H7 (cell line): ENCODE measurements at regions not wholly inside any gene's neighbourhood (a gene's known extent, or its start where the extent isn't known, plus 50 kb on each side); places are given as distances from the start of the nearest gene placed in this dataset.
A peak's percentile ranks its signal among the peaks of the same experiment; 100 is the strongest.

ENCODE experiments used
- DNase-seq: peaks from one replicate; pipeline ENCODE4 v3.0.0; 2012
- H3K27me3 ChIP-seq: 2 replicates; pipeline ENCODE4 v1.6.0; 2011; ENCODE audit warnings: mild to moderate bottlenecking, low read length; ENCODE audit not compliant: control insufficient read depth, insufficient read depth
- H3K36me3 ChIP-seq: replicated peaks from 2 replicates; pipeline ENCODE4 v1.5.1; 2011; ENCODE audit warnings: low read length; ENCODE audit not compliant: control insufficient read depth, insufficient read depth
- H3K4me3 ChIP-seq: 2 replicates; pipeline ENCODE4 v1.5.1; 2011; ENCODE audit warnings: low read depth, mild to moderate bottlenecking, control low read depth, low read length, moderate library complexity; ENCODE audit not compliant: insufficient read depth

DNA sequence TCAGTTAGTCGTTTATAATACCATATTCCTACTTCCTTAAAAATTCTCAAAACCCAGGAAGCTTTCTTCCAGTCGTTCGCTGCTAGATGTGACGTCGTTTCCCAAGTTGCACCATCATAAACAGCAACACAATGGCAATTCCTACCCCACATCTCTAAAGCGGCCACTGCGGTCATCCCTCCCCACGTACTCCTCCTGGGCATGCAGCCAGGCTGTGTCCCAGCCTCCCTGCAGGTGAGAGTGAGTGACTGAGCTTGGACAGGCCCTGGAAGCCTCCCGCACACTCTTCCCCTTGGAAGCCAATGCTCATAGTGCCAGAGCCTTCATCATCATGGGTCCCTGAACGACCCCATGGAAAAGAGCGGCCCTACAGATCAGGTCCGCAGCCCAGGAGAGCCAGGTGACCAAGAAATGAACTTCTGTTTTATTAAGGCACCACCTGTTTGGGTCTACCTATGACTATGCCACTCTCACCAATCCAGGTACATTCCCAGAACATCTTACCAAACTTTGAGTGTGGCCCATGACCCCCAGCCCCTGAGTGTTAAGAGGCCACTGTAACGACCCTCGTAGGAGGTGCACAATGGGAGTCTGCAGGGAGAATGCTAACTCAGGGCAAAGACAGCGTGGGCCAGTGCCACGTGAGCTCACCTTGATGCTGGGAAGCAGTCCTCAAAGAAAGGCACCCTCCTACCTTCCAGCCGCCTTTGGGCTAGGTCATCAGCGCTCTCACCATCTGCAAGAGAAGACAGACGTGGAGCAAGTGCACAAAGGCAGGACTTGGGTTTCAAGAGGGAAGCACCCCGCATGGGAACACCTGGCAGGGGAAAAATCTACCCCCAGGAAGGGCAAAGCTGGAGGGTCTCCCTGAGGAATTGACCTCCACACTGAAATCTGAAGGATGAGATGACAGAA is 74.7 kb upstream of the RAB6C start:
- Histone ChIP-seq H3K4me3 (no peak overlapping the region), H3K27me3 (no peaks in the 10 kb centered on the region), H3K36me3 (no peaks in the 10 kb centered on the region)
- DNase-seq, result peak; percentile 22

- peak; percentile 7 for DNase-seq
- H3K4me3 ChIP-seq, result no peak overlapping the region
Measured at GRCh38 chr2:129905664-129906081, 73.8 kb upstream of the RAB6C start.

GRCh38 chr2:129906139-129906860 is 73.2 kb upstream of the RAB6C start:
- no peaks in the 10 kb centered on the region for H3K27me3 ChIP-seq
- DNase-seq, result no peak
- no peak overlapping the region for H3K4me3 ChIP-seq
- H3K36me3 ChIP-seq, result no peaks in the 10 kb centered on the region

More at GRCh38 chr2:129905664-129906081, 73.8 kb upstream of the RAB6C start:
- Histone ChIP-seq H3K27me3 (no peaks in the 10 kb centered on the region), H3K36me3 (no peaks in the 10 kb centered on the region)

DNA sequence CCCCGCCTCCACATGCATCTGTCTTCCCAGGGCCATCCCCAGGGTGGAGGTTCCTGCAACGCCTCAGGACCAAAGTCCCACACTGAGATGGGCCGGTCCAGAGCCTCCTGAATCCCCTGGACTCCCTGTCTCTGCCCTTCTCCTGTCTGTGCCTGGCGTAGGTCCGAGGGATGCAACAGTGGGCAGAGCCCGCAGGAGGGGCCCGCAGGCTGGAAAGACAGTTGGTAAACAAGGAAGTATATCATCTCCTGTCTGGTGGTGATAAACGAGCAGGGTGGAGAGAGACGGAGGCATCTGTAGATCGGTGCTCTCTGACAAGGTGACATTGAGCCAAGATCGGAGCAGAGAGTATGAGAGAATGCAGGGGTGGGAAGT is 72.6 kb upstream of the RAB6C start:
- no peak for DNase-seq
- Histone ChIP-seq H3K27me3 (no peaks in the 10 kb centered on the region), H3K36me3 (no peaks in the 10 kb centered on the region), H3K4me3 (no peak overlapping the region)

- Histone ChIP-seq H3K36me3 (no peaks in the 10 kb centered on the region), H3K4me3 (no peak overlapping the region), H3K27me3 (no peaks in the 10 kb centered on the region)
- no peak for DNase-seq
Measured at GRCh38 chr2:129907256-129907998, 72.0 kb upstream of the RAB6C start.

- no peaks in the 10 kb centered on the region for H3K27me3 ChIP-seq
- DNase-seq, result peak; percentile 69
Measured at GRCh38 chr2:129908721-129909373, 70.6 kb upstream of the RAB6C start.

DNA sequence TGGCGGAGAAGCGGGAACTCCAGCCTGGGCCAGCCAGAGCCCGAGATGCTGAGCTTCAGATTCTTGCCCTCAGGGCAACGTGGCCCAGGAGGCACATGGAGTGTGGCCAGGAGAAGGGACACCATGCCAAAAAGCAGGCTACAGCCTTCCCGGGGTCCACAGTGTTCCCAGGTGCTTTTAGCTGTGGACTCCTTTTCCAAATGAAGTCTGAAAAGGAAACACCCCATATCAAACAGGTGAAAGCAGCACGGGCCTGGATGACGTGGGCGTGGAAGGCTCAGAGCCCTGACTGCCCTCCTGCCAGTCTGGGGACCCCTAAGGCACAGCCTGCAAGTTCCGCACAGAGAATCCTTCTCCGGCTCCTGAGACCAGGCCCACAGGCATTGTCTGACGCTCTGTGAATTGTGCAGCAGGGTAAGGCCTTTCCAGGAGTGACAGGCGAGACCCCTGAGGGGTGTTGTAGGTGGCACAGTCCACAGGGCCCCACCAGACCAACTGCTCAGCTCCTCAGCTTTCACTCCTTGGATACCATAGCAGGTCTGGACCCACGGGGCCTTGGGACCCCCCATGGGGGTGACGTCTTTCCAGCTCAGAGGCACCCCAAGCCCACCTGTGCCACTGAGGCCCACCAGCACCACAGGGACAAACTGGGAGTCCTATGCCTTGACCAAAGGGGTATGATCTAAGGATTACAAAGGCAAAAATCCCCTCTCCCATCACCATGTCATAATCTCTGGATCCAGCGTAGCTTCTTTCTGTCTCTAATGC is 69.6 kb upstream of the RAB6C start:
- Histone ChIP-seq H3K27me3 (no peaks in the 10 kb centered on the region), H3K36me3 (no peaks in the 10 kb centered on the region), H3K4me3 (no peak overlapping the region)
- DNase-seq, result peak; percentile 25

More at GRCh38 chr2:129908721-129909373, 70.6 kb upstream of the RAB6C start:
- Histone ChIP-seq H3K4me3 (no peak overlapping the region), H3K36me3 (no peaks in the 10 kb centered on the region)

DNA sequence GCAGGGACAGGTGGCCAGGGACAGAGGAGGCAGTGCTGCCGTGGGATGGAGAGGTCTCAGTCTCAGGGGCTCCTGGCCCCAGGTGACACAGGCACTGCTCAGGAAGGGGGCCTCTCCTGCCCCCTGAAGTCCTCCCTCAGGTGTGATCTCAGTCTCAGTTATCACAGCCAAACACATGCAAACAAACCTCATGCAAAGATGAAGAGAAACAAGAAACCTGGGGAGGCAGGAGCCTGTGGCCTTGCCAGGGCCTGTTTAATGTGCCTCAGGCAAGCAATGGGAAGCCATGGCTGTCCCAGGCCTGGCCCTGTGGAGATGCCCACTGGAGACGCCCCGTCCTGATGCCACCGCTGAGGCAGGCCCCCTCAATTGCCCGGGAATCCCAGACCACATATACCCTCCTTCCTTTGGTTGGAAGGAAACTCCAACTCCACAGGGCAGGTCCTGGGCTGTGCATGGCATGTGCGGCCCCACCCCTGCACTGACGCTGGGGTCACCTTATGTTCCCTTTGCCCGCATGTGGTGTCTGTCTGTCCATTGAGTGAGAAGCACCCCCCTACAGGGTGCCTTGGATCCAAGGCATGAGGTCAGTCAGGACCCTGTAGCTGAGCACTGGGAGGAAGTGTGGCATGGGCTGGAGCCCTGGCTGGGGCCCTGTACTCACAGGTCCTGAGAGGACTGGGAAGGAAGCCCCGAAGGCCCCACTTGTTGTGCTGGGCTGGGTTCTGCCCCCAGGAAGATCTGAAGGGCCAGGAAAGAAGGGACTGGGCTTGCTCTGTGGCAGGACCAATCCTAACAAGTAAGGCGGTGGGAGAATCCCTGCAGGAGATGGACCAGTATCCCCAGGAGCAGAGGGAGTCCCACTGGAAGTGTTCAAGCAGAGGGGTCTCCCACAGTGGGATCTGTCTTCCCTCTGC is 68.8 kb upstream of the RAB6C start:
- no peak overlapping the region for H3K4me3 ChIP-seq
- no peaks in the 10 kb centered on the region for H3K36me3 ChIP-seq
- no peaks in the 10 kb centered on the region for H3K27me3 ChIP-seq
- DNase-seq, result peak; percentile 45

DNA sequence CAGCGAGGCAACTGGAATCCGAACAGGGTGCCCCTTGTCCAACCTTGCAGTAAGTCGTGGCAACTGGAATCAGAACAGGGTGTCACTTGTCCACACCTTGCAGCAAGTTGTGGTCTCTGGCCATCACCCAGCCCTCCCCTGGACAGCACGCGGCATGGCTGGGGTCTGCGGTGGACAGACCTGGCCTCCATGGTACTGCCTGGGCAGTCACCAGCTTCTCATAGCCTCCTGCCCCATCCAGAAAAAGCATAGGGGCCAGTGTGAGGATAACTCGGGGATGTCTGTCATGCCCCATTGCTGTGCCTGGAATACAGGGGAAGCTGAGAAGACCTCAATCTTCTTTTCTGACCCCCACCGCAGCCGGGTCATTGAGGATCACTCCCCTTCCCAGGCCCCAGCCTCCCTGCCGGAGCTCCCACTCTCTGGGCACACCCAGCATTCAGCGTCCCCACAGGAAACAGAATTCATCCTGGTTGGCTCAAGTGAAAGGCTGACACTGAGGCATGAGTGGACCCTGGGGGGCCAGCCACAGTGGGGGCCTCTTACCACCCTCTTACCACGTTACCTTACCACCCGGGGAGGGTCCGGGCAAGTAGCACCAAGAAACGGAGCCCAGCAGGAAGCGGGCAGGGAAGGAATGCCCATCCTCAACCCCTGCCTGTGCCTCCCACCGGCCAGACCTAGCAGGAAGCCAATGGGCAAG is 68.0 kb upstream of the RAB6C start:
- peak; percentile 24 for DNase-seq
- Histone ChIP-seq H3K27me3 (no peaks in the 10 kb centered on the region), H3K4me3 (no peak overlapping the region), H3K36me3 (no peaks in the 10 kb centered on the region)

DNA sequence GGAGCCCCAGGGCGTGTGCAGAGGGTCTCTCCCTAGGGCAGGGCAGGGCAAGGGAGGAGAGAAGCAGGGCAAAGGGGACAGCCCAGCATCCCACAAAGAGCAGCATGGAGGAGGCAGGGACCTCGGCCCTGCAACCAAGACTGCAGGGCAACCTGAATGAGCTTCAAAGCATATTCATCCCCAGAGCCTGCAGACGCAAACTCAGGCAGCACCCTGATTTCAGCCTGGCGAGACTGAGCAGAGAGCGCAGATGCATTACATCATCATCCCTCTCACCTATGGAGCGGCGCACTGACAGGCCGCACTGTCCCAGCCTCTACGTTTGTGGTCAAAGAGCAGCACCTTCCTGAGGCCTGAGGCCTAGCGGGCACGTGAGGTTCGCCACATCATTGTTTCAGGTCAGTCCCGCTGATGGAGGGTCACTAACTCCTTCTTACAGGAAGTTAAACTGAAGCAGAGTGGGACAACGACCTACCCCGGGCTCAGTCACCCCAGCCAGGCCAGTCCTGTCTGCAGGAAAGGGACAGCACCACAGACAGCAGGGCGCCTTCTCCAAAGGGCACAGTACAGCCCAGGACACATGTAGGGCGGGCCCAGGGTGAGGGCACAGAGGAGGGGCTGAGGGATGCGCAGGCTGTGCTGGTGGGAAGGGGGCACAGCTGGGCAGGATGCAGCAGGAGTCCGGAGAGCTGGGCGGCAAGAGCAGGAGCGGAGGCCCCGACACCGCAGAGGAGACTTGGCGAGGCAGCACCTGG is 67.2 kb upstream of the RAB6C start:
- peak; percentile 26 for DNase-seq
- no peaks in the 10 kb centered on the region for H3K36me3 ChIP-seq
- no peak overlapping the region for H3K4me3 ChIP-seq
- no peaks in the 10 kb centered on the region for H3K27me3 ChIP-seq

DNA sequence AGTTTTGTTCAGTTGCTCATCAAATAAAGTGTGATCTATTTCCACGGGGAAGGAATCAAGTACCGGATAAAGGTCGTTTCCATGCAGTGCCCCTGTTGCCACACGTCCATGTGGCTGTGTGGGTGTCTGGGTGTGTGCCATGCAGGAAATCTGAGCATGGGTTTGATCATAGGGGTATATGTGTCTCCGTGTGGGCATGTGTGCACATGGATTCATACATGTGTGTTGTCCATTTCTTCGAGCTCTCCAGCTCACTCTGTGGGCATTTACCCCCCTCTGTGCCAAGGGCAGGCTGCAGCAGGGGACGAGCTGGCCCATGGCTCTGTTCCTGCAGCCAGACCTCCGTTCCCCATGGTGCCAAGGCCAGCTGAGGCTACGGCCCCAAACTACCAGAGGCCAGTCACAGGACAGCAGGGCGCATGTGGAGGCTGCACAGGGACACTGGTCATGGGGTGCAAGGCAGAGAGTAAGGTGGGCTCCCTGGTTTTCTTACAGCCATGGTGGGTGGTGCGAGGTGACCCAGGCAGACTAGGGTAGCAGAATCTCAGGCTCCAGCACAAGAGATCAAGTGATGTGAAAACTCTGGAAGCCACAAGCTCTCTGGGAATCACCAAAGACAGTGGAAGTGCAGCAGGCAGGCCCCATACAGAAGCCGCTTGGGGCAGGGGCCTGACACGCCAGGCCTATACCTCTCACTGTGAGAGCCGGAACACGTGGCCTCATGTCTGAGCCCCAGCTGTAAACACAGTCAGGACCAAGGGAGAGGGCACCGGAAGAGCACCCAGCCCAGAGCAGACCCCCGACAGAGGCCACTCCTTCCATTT is 66.4 kb upstream of the RAB6C start:
- Histone ChIP-seq H3K4me3 (no peak overlapping the region), H3K36me3 (no peaks in the 10 kb centered on the region), H3K27me3 (no peaks in the 10 kb centered on the region)
- peak; percentile 15 for DNase-seq
